ENCODE measurements at regions not wholly inside any gene's neighbourhood (a gene's known extent, or its start where the extent isn't known, plus 50 kb on each side); places are given as distances from the start of the nearest gene placed in this dataset.

- in situ Hi-C loops (cut with HindIII; ENCODE audit: low pct_ligation_motif_present, low sequenced_read_pairs), result no loop called here
- Histone ChIP-seq H3K27ac (no peak overlapping the region), H3K36me3 (replicated peaks) (no peaks in the 10 kb centered on the region), H3K4me3 (ENCODE audit: low read depth, low read length) (no peak overlapping the region), H3K27me3 (replicated peaks) (no peaks in the 10 kb centered on the region)
- no peak for TF ChIP-seq CTCF (IDR thresholded peaks at IDR 0.05; ENCODE audit: low read depth, low read length, missing control alignments)
- no peak for DNase-seq
Observed at GRCh38 chr10:28431139-28431538, 101.8 kb upstream of the WAC start.

- peak; percentile 52 for DNase-seq
- Histone ChIP-seq H3K36me3 (replicated peaks) (no peaks in the 10 kb centered on the region), H3K4me3 (ENCODE audit: low read depth, low read length) (no peak overlapping the region), H3K27ac (no peak overlapping the region), H3K27me3 (replicated peaks) (no peaks in the 10 kb centered on the region)
- in situ Hi-C loops (cut with HindIII; ENCODE audit: low pct_ligation_motif_present, low sequenced_read_pairs), result no loop called here
- TF ChIP-seq CTCF (IDR thresholded peaks at IDR 0.05; ENCODE audit: low read depth, low read length, missing control alignments), result peak; percentile 85
Observed at GRCh38 chr10:28432210-28432676, 100.7 kb upstream of the WAC start.

- no peak overlapping the region for H3K4me3 ChIP-seq (ENCODE audit: low read depth, low read length)
- H3K27ac ChIP-seq, result no peak overlapping the region
- H3K36me3 ChIP-seq (replicated peaks), result no peaks in the 10 kb centered on the region
- in situ Hi-C loops (cut with HindIII; ENCODE audit: low pct_ligation_motif_present, low sequenced_read_pairs), result no loop called here
- H3K27me3 ChIP-seq (replicated peaks), result no peaks in the 10 kb centered on the region
- no peak for DNase-seq
- no peak for TF ChIP-seq CTCF (IDR thresholded peaks at IDR 0.05; ENCODE audit: low read depth, low read length, missing control alignments)
Observed at GRCh38 chr10:28434063-28434462, 98.9 kb upstream of the WAC start.

GRCh38 chr10:28442403-28442802 is 90.5 kb upstream of the WAC start:
- no peak overlapping the region for H3K4me3 ChIP-seq (ENCODE audit: low read depth, low read length)

GRCh38 chr10:28444031-28444430 is 88.9 kb upstream of the WAC start:
- DNase-seq, result no peak
- no peak overlapping the region for H3K27ac ChIP-seq
- in situ Hi-C loops (cut with HindIII; ENCODE audit: low pct_ligation_motif_present, low sequenced_read_pairs), result no loop called here
- TF ChIP-seq CTCF (IDR thresholded peaks at IDR 0.05; ENCODE audit: low read depth, low read length, missing control alignments), result no peak
- no peaks in the 10 kb centered on the region for H3K36me3 ChIP-seq (replicated peaks)
- no peaks in the 10 kb centered on the region for H3K27me3 ChIP-seq (replicated peaks)
- H3K4me3 ChIP-seq (ENCODE audit: low read depth, low read length), result no peak overlapping the region

More at GRCh38 chr10:28442403-28442802, 90.5 kb upstream of the WAC start:
- no peak for DNase-seq
- in situ Hi-C loops (cut with HindIII; ENCODE audit: low pct_ligation_motif_present, low sequenced_read_pairs), result no loop called here
- no peak for TF ChIP-seq CTCF (IDR thresholded peaks at IDR 0.05; ENCODE audit: low read depth, low read length, missing control alignments)
- Histone ChIP-seq H3K36me3 (replicated peaks) (no peaks in the 10 kb centered on the region), H3K27ac (no peak overlapping the region), H3K27me3 (replicated peaks) (no peaks in the 10 kb centered on the region)

- H3K27me3 ChIP-seq (replicated peaks), result no peaks in the 10 kb centered on the region
- no peak overlapping the region for H3K4me3 ChIP-seq (ENCODE audit: low read depth, low read length)
- no peak for TF ChIP-seq CTCF (IDR thresholded peaks at IDR 0.05; ENCODE audit: low read depth, low read length, missing control alignments)
- no peaks in the 10 kb centered on the region for H3K36me3 ChIP-seq (replicated peaks)
- H3K27ac ChIP-seq, result no peak overlapping the region
- no peak for DNase-seq
- in situ Hi-C loops (cut with HindIII; ENCODE audit: low pct_ligation_motif_present, low sequenced_read_pairs), result no loop called here
Observed at GRCh38 chr10:28445516-28445915, 87.4 kb upstream of the WAC start.

All from brain microvascular endothelial cell (primary cell).